HG02642 (cell line): ENCODE measurements at regions not wholly inside any gene's neighbourhood (a gene's known extent, or its start where the extent isn't known, plus 50 kb on each side); places are given as distances from the start of the nearest gene placed in this dataset.
"Not testable (repeated sequence)": the region's sequence is repeated elsewhere in the genome, so short reads cannot be mapped to it uniquely, and the experiment has no call there.

Source experiments
- ATAC-seq: cut with Tn5 transposase; IDR thresholded peaks from one replicate; pipeline ENCODE4 v1.9.1; 2021; ENCODE audit warnings: mild to moderate bottlenecking; ENCODE audit not compliant: unreplicated experiment, poor library complexity

GRCh38 chr12:31215518-31216232 lies 110.3 kb downstream of the SINHCAF start:
- ATAC-seq, result no peak

GRCh38 chr12:31216479-31216878 lies 109.5 kb downstream of the SINHCAF start:
- no peak for ATAC-seq

GRCh38 chr12:31217356-31218130 lies 108.4 kb downstream of the SINHCAF start:
- no peak for ATAC-seq

- ATAC-seq, result no peak
These were observed 107.5 kb downstream of the SINHCAF start for GRCh38 chr12:31218203-31219025.

DNA sequence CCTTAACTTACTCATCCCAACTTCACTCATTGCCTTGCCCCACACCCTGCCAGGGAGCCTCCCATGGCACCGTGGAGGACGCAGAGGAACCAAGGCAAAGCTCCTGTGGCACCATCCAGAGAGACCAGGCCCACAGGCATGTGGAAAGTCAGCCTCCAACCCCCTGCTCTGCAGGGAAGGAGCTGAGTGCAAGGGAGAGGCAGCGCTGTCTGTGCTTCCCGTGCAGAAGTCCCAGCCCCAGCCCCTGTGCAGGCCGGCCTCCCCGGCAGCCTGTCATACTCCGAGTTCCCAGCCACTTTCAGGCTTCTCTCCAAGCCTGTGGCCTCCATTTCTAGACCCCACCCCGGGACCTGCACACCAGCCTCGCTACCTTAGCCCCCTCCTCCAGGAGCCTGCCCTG lies 106.4 kb downstream of the SINHCAF start:
- no peak for ATAC-seq

- ATAC-seq, result no peak
These were observed 105.9 kb downstream of the SINHCAF start for GRCh38 chr12:31220061-31220460.

GRCh38 chr12:31220633-31221550 lies 105.1 kb downstream of the SINHCAF start:
- ATAC-seq, result no peak

DNA sequence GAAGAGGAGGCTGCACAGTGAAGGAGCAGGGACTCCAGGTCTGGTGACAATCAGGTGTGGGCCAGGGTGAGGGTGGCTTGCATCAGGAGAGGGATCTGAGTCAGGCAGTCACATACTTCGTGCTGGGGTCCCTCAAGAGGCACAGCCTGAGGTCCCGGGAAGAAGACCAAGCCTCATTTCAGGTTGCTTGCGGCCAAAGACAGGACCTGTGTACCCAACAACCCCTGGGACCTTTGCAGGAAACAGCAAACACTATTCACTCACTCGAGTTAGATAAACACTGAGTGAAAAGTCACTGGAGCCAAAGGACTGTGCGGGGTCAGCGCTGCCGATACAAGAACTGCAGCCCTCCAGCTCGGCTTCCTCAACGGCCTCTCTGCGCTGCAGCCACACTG lies 104.4 kb downstream of the SINHCAF start:
- ATAC-seq, result no peak

GRCh38 chr12:31222620-31223222 lies 103.2 kb downstream of the SINHCAF start:
- no peak for ATAC-seq

GRCh38 chr12:31223640-31224039 lies 102.3 kb downstream of the SINHCAF start:
- not testable (repeated sequence) for ATAC-seq

DNA sequence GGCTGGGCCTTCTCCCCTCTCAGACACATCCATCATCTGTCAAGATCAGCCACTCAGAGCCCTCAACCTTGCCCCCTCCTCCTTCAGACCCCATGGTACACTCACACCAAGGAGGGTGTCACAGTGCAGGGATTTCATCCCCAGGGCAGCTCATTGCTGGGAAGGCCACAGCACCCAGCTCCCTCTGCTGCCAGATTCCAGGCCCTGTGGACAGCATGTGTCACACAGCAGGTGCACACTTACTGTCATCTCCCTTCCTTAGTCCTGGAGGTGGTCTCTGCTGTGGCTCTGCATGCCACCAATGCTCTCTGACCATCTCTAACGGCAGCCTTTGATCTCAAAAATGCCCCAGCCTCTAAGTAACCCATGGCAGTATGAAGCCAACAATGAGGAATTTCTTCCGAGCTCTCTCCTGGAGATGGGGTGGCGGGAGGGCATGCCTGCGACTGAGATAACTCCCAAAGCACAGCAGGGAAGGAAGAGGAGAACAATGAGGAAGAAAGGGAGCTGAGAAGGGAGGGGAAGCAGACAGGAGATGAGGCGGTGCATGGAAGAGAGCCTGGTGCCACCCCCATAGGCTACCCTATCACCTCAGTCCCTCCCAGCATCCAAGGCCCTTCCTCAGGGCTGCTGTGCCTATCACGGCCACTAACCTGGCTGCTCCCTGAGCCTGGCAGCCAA lies 101.0 kb downstream of the SINHCAF start:
- no peak for ATAC-seq

- no peak for ATAC-seq
These were observed 100.1 kb downstream of the SINHCAF start for GRCh38 chr12:31225656-31226535.

- no peak for ATAC-seq
These were observed 99.3 kb downstream of the SINHCAF start for GRCh38 chr12:31226639-31227038.

GRCh38 chr12:31227401-31227981 lies 98.5 kb downstream of the SINHCAF start:
- ATAC-seq, result no peak

- no peak for ATAC-seq
These were observed 96.8 kb downstream of the SINHCAF start for GRCh38 chr12:31228811-31229792.

DNA sequence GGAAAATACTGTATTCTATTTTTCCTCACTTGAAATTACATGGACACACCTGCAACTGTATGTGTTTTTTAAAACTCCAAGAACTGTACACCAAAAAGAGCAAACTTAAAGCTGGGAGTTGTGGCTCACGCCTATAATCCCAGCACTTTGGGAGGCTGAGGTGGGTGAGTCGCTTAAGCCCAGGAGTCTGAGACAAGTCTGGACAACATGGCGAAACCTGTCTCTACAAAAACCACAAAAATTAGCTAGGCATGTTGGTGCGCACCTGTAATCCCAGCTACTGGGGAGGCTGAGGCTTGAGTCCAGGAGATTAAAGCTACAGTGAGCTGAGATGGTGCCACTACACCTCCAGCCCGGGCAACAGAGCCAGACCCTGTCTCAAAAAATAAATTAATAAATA lies 95.9 kb downstream of the SINHCAF start:
- ATAC-seq, result no peak
